Activated CD8-positive, alpha-beta memory T cell treated with anti-CD3 and anti-CD28 coated beads for 4 hours (primary cell): ENCODE measurements at regions not wholly inside any gene's neighbourhood (a gene's known extent, or its start where the extent isn't known, plus 50 kb on each side); places are given as distances from the start of the nearest gene placed in this dataset.

ENCODE experiments used
- DNase-seq, 2 donors: peaks; one replicate each; pipeline ENCODE4 v3.0.0-alpha.2; 2020; ENCODE audit warnings: low read depth in 2 of 2

GRCh38 chr2:19719540-19719939 lies 182.2 kb downstream of the TTC32 start:
- no peak for DNase-seq

GRCh38 chr2:19717446-19717845 lies 184.3 kb downstream of the TTC32 start:
- DNase-seq: no peak

GRCh38 chr2:19714926-19715325 lies 186.9 kb downstream of the TTC32 start:
- DNase-seq: no peak

GRCh38 chr2:19712850-19713249 lies 188.9 kb downstream of the TTC32 start:
- DNase-seq: no peak

- no peak for DNase-seq
Observed at GRCh38 chr2:19711470-19712372, 190.1 kb downstream of the TTC32 start.

GRCh38 chr2:19710230-19710629 lies 191.6 kb downstream of the TTC32 start:
- DNase-seq: no peak

- DNase-seq: no peak
Observed at GRCh38 chr2:19709553-19709952, 192.2 kb downstream of the TTC32 start.

GRCh38 chr2:19708776-19709175 lies 193.0 kb downstream of the TTC32 start:
- no peak for DNase-seq

- no peak for DNase-seq
Observed at GRCh38 chr2:19706332-19706731, 195.5 kb downstream of the TTC32 start.

- DNase-seq: no peak
Observed at GRCh38 chr2:19702267-19702666, 199.5 kb downstream of the TTC32 start.

- no peak for DNase-seq
Observed at GRCh38 chr2:19700861-19701585, 200.8 kb downstream of the TTC32 start.

GRCh38 chr2:19697131-19697530 lies 204.7 kb downstream of the TTC32 start:
- no peak for DNase-seq

GRCh38 chr2:19695706-19696105 lies 206.1 kb downstream of the TTC32 start:
- no peak for DNase-seq

- DNase-seq: no peak
Observed at GRCh38 chr2:19691892-19692291, 209.9 kb downstream of the TTC32 start.

GRCh38 chr2:19690429-19690828 lies 211.4 kb downstream of the TTC32 start:
- no peak for DNase-seq

GRCh38 chr2:19689646-19690168 lies 212.1 kb downstream of the TTC32 start:
- DNase-seq: no peak

GRCh38 chr2:19688059-19688458 lies 213.7 kb downstream of the TTC32 start:
- no peak for DNase-seq

- no peak for DNase-seq
Observed at GRCh38 chr2:19687017-19687659, 214.6 kb downstream of the TTC32 start.

- no peak for DNase-seq
Observed at GRCh38 chr2:19686439-19686838, 215.3 kb downstream of the TTC32 start.

GRCh38 chr2:19685731-19686130 lies 216.1 kb downstream of the TTC32 start:
- DNase-seq: no peak

GRCh38 chr2:19684516-19684915 lies 217.3 kb downstream of the TTC32 start:
- DNase-seq: no peak

GRCh38 chr2:19683556-19683955 lies 218.2 kb downstream of the TTC32 start:
- DNase-seq: no peak
